ENCODE measurements at regions not wholly inside any gene's neighbourhood (a gene's known extent, or its start where the extent isn't known, plus 50 kb on each side); places are given as distances from the start of the nearest gene placed in this dataset.

- no peak for TF ChIP-seq HDGF (IDR thresholded peaks at IDR 0.05)
- TF ChIP-seq, protein P1, sequence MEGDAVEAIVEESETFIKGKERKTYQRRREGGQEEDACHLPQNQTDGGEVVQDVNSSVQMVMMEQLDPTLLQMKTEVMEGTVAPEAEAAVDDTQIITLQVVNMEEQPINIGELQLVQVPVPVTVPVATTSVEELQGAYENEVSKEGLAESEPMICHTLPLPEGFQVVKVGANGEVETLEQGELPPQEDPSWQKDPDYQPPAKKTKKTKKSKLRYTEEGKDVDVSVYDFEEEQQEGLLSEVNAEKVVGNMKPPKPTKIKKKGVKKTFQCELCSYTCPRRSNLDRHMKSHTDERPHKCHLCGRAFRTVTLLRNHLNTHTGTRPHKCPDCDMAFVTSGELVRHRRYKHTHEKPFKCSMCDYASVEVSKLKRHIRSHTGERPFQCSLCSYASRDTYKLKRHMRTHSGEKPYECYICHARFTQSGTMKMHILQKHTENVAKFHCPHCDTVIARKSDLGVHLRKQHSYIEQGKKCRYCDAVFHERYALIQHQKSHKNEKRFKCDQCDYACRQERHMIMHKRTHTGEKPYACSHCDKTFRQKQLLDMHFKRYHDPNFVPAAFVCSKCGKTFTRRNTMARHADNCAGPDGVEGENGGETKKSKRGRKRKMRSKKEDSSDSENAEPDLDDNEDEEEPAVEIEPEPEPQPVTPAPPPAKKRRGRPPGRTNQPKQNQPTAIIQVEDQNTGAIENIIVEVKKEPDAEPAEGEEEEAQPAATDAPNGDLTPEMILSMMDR (IDR thresholded peaks at IDR 0.05 in 2 of 3, conservative IDR thresholded peaks at IDR 0.05 in 1 of 3; ENCODE audit: control insufficient read depth in 2 of 3, extremely low read depth in 1 of 3, insufficient read depth in 1 of 3, low read depth in 3 of 3, low read length in 3 of 3), result no peak
These were observed 419.7 kb upstream of the CNTN5 start for GRCh38 chr11:98600786-98601773.

Measured in GM12878 (cell line).